SJSA1 (cell line): ENCODE measurements at regions not wholly inside any gene's neighbourhood (a gene's known extent, or its start where the extent isn't known, plus 50 kb on each side); places are given as distances from the start of the nearest gene placed in this dataset.
"Not testable (repeated sequence)": the region's sequence is repeated elsewhere in the genome, so short reads cannot be mapped to it uniquely, and the experiment has no call there.

Source experiments
- DNase-seq, 2 experiments: peaks; one replicate each; pipeline ENCODE4 v3.0.0-alpha.2; 2015 to 2020; ENCODE audit warnings: low spot score in 2 of 2, low read depth in 1 of 2
- H3K27ac ChIP-seq: fragments of 250-450 bp; sonication (Bioruptor Pico); 2 replicates; pipeline ENCODE4 v1.5.1; 2020; ENCODE audit warnings: mild to moderate bottlenecking, moderate library complexity
- H3K27me3 ChIP-seq: fragments of 250-450 bp; sonication (Bioruptor Pico); replicated peaks from 2 replicates; pipeline ENCODE4 v1.5.1; 2020; ENCODE audit warnings: mild to moderate bottlenecking, moderate library complexity
- H3K36me3 ChIP-seq: fragments of 250-450 bp; sonication (Bioruptor Pico); 2 replicates; pipeline ENCODE4 v1.5.1; 2020; ENCODE audit warnings: mild to moderate bottlenecking
- H3K4me1 ChIP-seq: fragments of 250-450 bp; sonication (Bioruptor Pico); replicated peaks from 2 replicates; pipeline ENCODE4 v1.6.1; 2021; ENCODE audit warnings: mild to moderate bottlenecking
- H3K4me3 ChIP-seq: fragments of 250-450 bp; sonication (Bioruptor Pico); 2 replicates; pipeline ENCODE4 v1.5.1; 2020; ENCODE audit warnings: mild to moderate bottlenecking
- H3K9me3 ChIP-seq: fragments of 250-450 bp; sonication (Bioruptor Pico); replicated peaks from 2 replicates; pipeline ENCODE4 v1.5.1; 2020; ENCODE audit warnings: mild to moderate bottlenecking

DNA sequence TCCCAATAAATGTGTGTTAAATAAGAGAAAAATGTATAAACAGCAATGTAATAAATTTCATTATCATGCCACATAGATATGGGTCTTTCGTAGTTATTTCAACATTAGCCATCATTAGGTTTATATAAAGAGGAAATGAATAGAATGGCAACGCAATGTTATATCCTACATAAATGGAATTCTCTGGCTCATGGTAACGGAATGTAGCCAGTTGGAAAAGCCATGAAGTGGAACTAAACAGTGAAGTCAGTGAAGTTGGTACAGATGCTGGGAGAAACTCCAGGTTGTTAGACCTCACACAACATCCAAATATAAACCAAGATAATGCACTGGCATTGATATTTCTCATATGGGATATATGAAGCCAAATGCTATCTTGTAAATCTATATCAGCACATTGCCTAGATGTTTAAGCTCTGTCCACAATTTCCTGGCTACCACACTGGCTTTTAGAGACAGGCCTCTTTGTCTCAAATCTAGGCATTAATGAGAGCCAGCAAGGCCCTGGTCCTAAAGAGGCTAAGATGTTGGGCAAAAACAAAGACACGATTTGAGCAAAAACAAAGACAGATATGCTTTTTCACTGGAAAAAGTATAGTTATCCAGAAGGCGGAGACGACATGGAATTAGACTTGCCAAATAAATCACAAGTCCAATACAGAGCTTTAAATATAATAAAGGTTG, 861.0 kb downstream of the RPS29 start:
- H3K4me1 ChIP-seq = no peaks in the 10 kb centered on the region
- no peaks in the 10 kb centered on the region for H3K27me3 ChIP-seq
- H3K27ac ChIP-seq = no peak overlapping the region
- no peak overlapping the region for H3K4me3 ChIP-seq
- no peaks in the 10 kb centered on the region for H3K36me3 ChIP-seq
- no peak for DNase-seq
- H3K9me3 ChIP-seq = no peaks in the 10 kb centered on the region

DNA sequence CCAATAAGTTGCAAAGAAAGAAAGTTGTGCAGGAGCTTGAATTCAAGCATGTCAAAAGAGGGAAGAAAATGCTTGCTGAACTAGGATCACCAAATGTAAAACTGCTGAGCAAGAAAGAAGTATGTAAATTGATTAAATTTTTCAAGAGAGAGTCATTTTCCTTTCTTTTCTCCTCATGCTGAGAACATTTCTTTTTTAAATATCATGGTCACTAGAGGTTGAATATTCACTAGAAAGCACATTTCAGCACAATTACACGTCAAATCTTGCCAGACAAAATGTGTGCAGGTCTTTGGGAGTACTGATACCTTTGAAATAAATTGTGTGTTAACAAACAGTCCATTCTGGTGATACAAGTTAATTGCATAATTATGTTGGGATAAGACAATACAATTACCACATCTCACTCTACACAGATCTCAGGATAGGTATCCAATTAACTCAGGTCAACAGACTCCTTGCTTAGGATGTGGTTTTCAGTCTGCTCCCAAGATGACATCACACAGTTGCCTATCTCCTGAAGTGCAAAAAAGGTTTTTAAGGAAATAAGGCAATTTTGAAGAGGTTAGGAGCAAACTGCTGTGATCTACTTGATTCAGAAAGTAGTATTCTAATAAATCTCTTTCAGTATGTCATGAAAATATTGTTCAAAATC, 862.2 kb downstream of the RPS29 start:
- Histone ChIP-seq H3K27me3 (no peaks in the 10 kb centered on the region), H3K9me3 (no peaks in the 10 kb centered on the region), H3K36me3 (no peaks in the 10 kb centered on the region), H3K27ac (no peak overlapping the region), H3K4me1 (no peaks in the 10 kb centered on the region), H3K4me3 (no peak overlapping the region)
- DNase-seq = no peak

DNA sequence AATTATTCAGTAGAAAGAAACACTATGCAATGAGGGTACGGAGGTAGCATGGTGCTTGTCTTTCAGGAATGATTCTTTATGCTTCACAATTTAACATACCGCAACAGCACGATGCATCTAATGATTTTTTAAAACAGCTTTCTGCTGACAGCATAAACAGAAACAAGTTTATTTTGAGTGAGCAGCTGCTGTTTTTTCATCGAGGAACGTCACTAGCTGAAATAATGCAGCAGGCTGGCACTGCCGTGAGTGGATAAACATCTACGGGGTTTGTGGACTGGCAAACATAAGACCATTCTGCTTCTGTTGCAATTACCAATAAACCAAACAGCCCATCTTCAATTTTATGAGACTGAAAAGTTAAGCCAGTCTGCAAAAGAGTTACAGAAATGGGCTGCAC, 871.8 kb downstream of the RPS29 start:
- no peak for DNase-seq
- Histone ChIP-seq H3K27ac (no peak overlapping the region), H3K27me3 (no peaks in the 10 kb centered on the region), H3K9me3 (no peaks in the 10 kb centered on the region), H3K4me3 (no peak overlapping the region), H3K36me3 (no peaks in the 10 kb centered on the region), H3K4me1 (no peaks in the 10 kb centered on the region)

GRCh38 chr14:48710133-48710532, 876.0 kb downstream of the RPS29 start:
- Histone ChIP-seq H3K36me3 (no peaks in the 10 kb centered on the region), H3K4me3 (no peak overlapping the region), H3K4me1 (no peaks in the 10 kb centered on the region), H3K9me3 (no peaks in the 10 kb centered on the region), H3K27ac (no peak overlapping the region), H3K27me3 (no peaks in the 10 kb centered on the region)
- DNase-seq = no peak

DNA sequence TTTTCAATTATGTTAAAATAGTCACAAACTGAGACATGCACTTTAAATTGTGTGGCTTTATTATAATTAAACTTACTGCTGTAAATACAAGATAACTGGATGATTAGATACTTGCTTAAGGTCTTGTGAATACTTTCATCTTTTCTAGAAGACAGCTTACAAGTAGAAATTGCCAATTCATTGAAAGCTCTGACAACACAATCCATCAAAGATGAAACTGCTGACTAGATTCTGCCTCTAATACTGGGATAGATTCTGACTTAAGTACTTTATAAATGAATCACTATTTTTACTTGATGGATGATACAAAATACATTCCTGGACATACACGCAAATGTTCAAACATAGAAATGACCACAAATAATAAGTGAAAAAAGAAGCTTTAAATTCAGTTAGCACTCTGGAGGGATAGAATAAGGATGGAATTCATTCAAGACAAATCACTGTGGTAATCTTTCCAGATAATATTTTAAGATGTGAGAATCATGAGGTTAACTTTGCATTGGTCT, 876.8 kb downstream of the RPS29 start:
- no peak for DNase-seq

DNA sequence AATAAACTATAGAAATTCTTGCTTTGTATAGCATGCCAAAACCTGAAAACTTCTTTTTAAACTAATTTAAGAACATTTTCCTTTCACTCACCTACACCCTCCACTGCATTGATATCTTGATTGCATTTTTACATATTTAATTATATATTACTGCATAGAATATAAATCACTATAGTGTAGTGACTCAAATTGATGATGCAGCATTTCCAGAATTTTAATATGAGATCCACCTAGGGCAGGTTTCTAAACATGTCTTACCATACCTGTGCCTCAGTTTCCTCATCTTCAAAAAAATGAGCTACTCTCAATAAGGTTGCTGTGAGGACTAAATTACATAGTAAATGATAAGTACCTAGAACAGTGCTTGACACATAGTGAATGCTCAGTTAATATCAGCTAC, 881.5 kb downstream of the RPS29 start:
- DNase-seq = no peak
- no peaks in the 10 kb centered on the region for H3K9me3 ChIP-seq
- no peak overlapping the region for H3K27ac ChIP-seq
- no peaks in the 10 kb centered on the region for H3K27me3 ChIP-seq
- H3K4me3 ChIP-seq = no peak overlapping the region
- no peaks in the 10 kb centered on the region for H3K4me1 ChIP-seq
- no peaks in the 10 kb centered on the region for H3K36me3 ChIP-seq

More for the DNA sequence above, 876.8 kb downstream of the RPS29 start:
- Histone ChIP-seq H3K36me3 (no peaks in the 10 kb centered on the region), H3K4me3 (no peak overlapping the region), H3K4me1 (no peaks in the 10 kb centered on the region), H3K27ac (no peak overlapping the region), H3K9me3 (no peaks in the 10 kb centered on the region), H3K27me3 (no peaks in the 10 kb centered on the region)

GRCh38 chr14:48703728-48704467, 882.3 kb downstream of the RPS29 start:
- no peak for DNase-seq
- H3K4me3 ChIP-seq = no peak overlapping the region

GRCh38 chr14:48697362-48697761, 888.8 kb downstream of the RPS29 start:
- not testable (repeated sequence) for H3K36me3 ChIP-seq, H3K4me3 ChIP-seq, H3K4me1 ChIP-seq, DNase-seq, H3K9me3 ChIP-seq, H3K27me3 ChIP-seq, H3K27ac ChIP-seq

More at GRCh38 chr14:48703728-48704467, 882.3 kb downstream of the RPS29 start:
- H3K4me1 ChIP-seq = no peaks in the 10 kb centered on the region
- no peaks in the 10 kb centered on the region for H3K36me3 ChIP-seq
- H3K27ac ChIP-seq = no peak overlapping the region
- no peaks in the 10 kb centered on the region for H3K9me3 ChIP-seq
- no peaks in the 10 kb centered on the region for H3K27me3 ChIP-seq

GRCh38 chr14:48693793-48694192, 892.4 kb downstream of the RPS29 start:
- Histone ChIP-seq H3K9me3 (no peaks in the 10 kb centered on the region; the same call in 1 of the 2 replicates), H3K27ac (no peak overlapping the region), H3K36me3 (no peaks in the 10 kb centered on the region), H3K4me3 (no peak overlapping the region), H3K4me1 (no peaks in the 10 kb centered on the region), H3K27me3 (no peaks in the 10 kb centered on the region)
- DNase-seq = no peak

GRCh38 chr14:48690349-48690748, 895.8 kb downstream of the RPS29 start:
- no peak overlapping the region for H3K27ac ChIP-seq
- H3K27me3 ChIP-seq = no peaks in the 10 kb centered on the region
- no peaks in the 10 kb centered on the region for H3K4me1 ChIP-seq
- no peak for DNase-seq
- no peak overlapping the region for H3K4me3 ChIP-seq
- H3K36me3 ChIP-seq = no peaks in the 10 kb centered on the region
- no peaks in the 10 kb centered on the region for H3K9me3 ChIP-seq

DNA sequence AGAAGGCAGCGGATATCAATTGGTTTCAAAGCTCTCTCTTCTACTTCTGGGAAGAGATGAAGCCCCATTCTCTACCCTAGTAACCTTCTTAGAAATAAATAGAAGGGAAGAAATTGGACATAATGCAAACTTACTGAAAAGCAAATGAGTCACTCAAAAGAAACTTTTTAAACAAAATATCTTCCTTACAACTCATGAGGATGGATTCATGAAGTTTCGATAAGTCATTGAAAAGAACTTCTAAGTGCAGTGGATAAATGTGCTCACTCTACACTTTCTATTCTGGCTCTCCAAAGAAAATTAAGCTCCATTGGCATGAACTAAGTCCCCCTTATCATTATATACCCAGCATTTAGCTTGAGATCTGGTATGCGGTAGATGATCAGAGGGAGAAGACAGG, 899.5 kb downstream of the RPS29 start:
- no peaks in the 10 kb centered on the region for H3K27me3 ChIP-seq
- DNase-seq = no peak
- no peaks in the 10 kb centered on the region for H3K9me3 ChIP-seq
- H3K36me3 ChIP-seq = no peaks in the 10 kb centered on the region
- H3K27ac ChIP-seq = no peak overlapping the region
- H3K4me1 ChIP-seq = no peaks in the 10 kb centered on the region
- H3K4me3 ChIP-seq = no peak overlapping the region

- Histone ChIP-seq H3K9me3 (no peaks in the 10 kb centered on the region), H3K4me3 (no peak overlapping the region), H3K36me3 (no peaks in the 10 kb centered on the region), H3K27ac (no peak overlapping the region), H3K27me3 (no peaks in the 10 kb centered on the region), H3K4me1 (no peaks in the 10 kb centered on the region)
- DNase-seq = no peak
Observed at GRCh38 chr14:48672506-48672905, 913.7 kb downstream of the RPS29 start.

GRCh38 chr14:48670939-48671338, 915.2 kb downstream of the RPS29 start:
- Histone ChIP-seq H3K36me3 (no peaks in the 10 kb centered on the region), H3K27me3 (no peaks in the 10 kb centered on the region), H3K4me3 (no peak overlapping the region), H3K4me1 (no peaks in the 10 kb centered on the region), H3K9me3 (no peaks in the 10 kb centered on the region), H3K27ac (no peak overlapping the region)
- no peak for DNase-seq
